NOMO-1 (cell line): ENCODE measurements at regions not wholly inside any gene's neighbourhood (a gene's known extent, or its start where the extent isn't known, plus 50 kb on each side); places are given as distances from the start of the nearest gene placed in this dataset.

Experiments used
- DNase-seq, 2 experiments: peaks; one replicate each; lab custom pipeline; 2025; ENCODE audit not compliant: unreplicated experiment in 2 of 2; lab: John Stamatoyannopoulos, UW

GRCh38 chr5:143695244-143695864 lies 116.6 kb upstream of the HMHB1 start:
- DNase-seq: no peak

GRCh38 chr5:143694357-143694756 lies 117.6 kb upstream of the HMHB1 start:
- DNase-seq: no peak

- no peak for DNase-seq
Observed at GRCh38 chr5:143693651-143694252, 118.2 kb upstream of the HMHB1 start.

- DNase-seq: no peak
Observed at GRCh38 chr5:143692342-143692741, 119.6 kb upstream of the HMHB1 start.

GRCh38 chr5:143691945-143692290 lies 120.0 kb upstream of the HMHB1 start:
- DNase-seq: no peak

- no peak for DNase-seq
Observed at GRCh38 chr5:143691287-143691944, 120.5 kb upstream of the HMHB1 start.

GRCh38 chr5:143687604-143688003 lies 124.4 kb upstream of the HMHB1 start:
- no peak for DNase-seq

- no peak for DNase-seq
Observed at GRCh38 chr5:143685246-143685815, 126.6 kb upstream of the HMHB1 start.

- DNase-seq: no peak
Observed at GRCh38 chr5:143683459-143683858, 128.5 kb upstream of the HMHB1 start.

- DNase-seq: no peak
Observed at GRCh38 chr5:143682929-143683386, 129.0 kb upstream of the HMHB1 start.

GRCh38 chr5:143682246-143682905 lies 129.6 kb upstream of the HMHB1 start:
- no peak for DNase-seq

- DNase-seq: no peak
Observed at GRCh38 chr5:143680672-143681259, 131.2 kb upstream of the HMHB1 start.

GRCh38 chr5:143679777-143680176 lies 132.2 kb upstream of the HMHB1 start:
- DNase-seq: no peak

GRCh38 chr5:143678148-143678905 lies 133.6 kb upstream of the HMHB1 start:
- no peak for DNase-seq

GRCh38 chr5:143677403-143677802 lies 134.6 kb upstream of the HMHB1 start:
- no peak for DNase-seq

GRCh38 chr5:143676802-143677201 lies 135.2 kb upstream of the HMHB1 start:
- DNase-seq: no peak

- no peak for DNase-seq
Observed at GRCh38 chr5:143674469-143674786, 137.5 kb upstream of the HMHB1 start.

GRCh38 chr5:143673676-143674468 lies 138.1 kb upstream of the HMHB1 start:
- DNase-seq: no peak

GRCh38 chr5:143672806-143673205 lies 139.2 kb upstream of the HMHB1 start:
- no peak for DNase-seq
